ENCODE measurements at regions not wholly inside any gene's neighbourhood (a gene's known extent, or its start where the extent isn't known, plus 50 kb on each side); places are given as distances from the start of the nearest gene placed in this dataset.

- H3K4me3 Mint-ChIP-seq = no peak overlapping the region
- peaks cover 72% of the 10 kb centered on the region for H3K36me3 Mint-ChIP-seq
- POLR2A ChIA-PET = no interaction called here
- ATAC-seq = no peak
- peaks cover 87% of the 10 kb centered on the region for H3K9me3 Mint-ChIP-seq
- H3K27me3 Mint-ChIP-seq (ENCODE audit: low read depth) = peaks cover 20% of the 10 kb centered on the region
- no peak for DNase-seq (ENCODE audit: low spot score)
- TF ChIP-seq STAT6 (CRISPR knock-in tag; conservative IDR thresholded peaks at IDR 0.05; ENCODE audit: low read depth) (no peak), JAZF1 (CRISPR knock-in tag; IDR thresholded peaks at IDR 0.05) (no peak), ZNF219 (CRISPR knock-in tag; IDR thresholded peaks at IDR 0.05; ENCODE audit: borderline replicate concordance) (no peak), EMX1 (CRISPR knock-in tag; IDR thresholded peaks at IDR 0.05) (no peak), CBFB (CRISPR knock-in tag; IDR thresholded peaks at IDR 0.05; ENCODE audit: low read depth) (no peak), FOXJ3 (CRISPR knock-in tag; IDR thresholded peaks at IDR 0.05; ENCODE audit: borderline replicate concordance) (no peak), ZNF532 (CRISPR knock-in tag; IDR thresholded peaks at IDR 0.05; ENCODE audit: borderline replicate concordance) (no peak), ZNF263 (CRISPR knock-in tag; IDR thresholded peaks at IDR 0.05; ENCODE audit: low read depth) (no peak), SMAD3 (CRISPR knock-in tag; IDR thresholded peaks at IDR 0.05; ENCODE audit: borderline replicate concordance) (no peak), IRF1 (CRISPR knock-in tag; IDR thresholded peaks at IDR 0.05) (no peak), PRDM15 (CRISPR knock-in tag; IDR thresholded peaks at IDR 0.05) (no peak), KAT7 (CRISPR knock-in tag; IDR thresholded peaks at IDR 0.05; ENCODE audit: borderline replicate concordance) (no peak), CREB1 (CRISPR knock-in tag; IDR thresholded peaks at IDR 0.05) (no peak), JUN (CRISPR knock-in tag; IDR thresholded peaks at IDR 0.05) (no peak), NR2C2 (CRISPR knock-in tag; IDR thresholded peaks at IDR 0.05) (no peak), FOXP4 (CRISPR knock-in tag; IDR thresholded peaks at IDR 0.05) (no peak), ZBTB21 (CRISPR knock-in tag; IDR thresholded peaks at IDR 0.05; ENCODE audit: borderline replicate concordance) (no peak), TCF7 (CRISPR knock-in tag; IDR thresholded peaks at IDR 0.05; ENCODE audit: low read depth) (no peak), ZBTB43 (CRISPR knock-in tag; IDR thresholded peaks at IDR 0.05) (no peak), CREM (CRISPR knock-in tag; IDR thresholded peaks at IDR 0.05) (no peak)
- no peak overlapping the region for H3K27ac Mint-ChIP-seq
- H3K4me1 Mint-ChIP-seq = no peaks in the 10 kb centered on the region
- CTCF ChIA-PET = no interaction called here
Observed at GRCh38 chr18:71329563-71329962, 1040.7 kb downstream of the SOCS6 start.
